ENCODE measurements at regions not wholly inside any gene's neighbourhood (a gene's known extent, or its start where the extent isn't known, plus 50 kb on each side); places are given as distances from the start of the nearest gene placed in this dataset.
A peak's percentile ranks its signal among the peaks of the same experiment; 100 is the strongest.
"Not testable (repeated sequence)": the region's sequence is repeated elsewhere in the genome, so short reads cannot be mapped to it uniquely, and the experiment has no call there.

DNA sequence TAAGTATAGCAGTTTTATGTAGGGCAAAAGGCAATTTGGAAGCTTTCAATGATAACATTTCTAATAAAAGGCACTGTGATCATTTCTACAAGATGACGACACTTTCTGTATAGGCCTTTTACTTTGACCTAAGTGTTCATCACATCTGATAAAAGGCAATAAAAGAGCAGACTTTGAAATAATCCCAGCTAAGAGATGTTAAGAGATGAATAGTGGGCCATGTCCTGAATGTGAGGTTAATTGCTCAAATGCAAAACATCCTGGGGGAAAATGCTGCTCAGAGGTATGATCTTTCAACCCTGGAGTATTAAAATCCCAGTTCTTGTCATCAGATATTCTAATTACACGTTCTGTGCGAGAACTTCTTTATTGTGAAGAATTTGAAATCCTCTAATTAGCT, 677.6 kb downstream of the SOCS6 start:
- no peak for DNase-seq

GRCh38 chr18:70961939-70962338, 673.1 kb downstream of the SOCS6 start:
- no peak for DNase-seq

DNA sequence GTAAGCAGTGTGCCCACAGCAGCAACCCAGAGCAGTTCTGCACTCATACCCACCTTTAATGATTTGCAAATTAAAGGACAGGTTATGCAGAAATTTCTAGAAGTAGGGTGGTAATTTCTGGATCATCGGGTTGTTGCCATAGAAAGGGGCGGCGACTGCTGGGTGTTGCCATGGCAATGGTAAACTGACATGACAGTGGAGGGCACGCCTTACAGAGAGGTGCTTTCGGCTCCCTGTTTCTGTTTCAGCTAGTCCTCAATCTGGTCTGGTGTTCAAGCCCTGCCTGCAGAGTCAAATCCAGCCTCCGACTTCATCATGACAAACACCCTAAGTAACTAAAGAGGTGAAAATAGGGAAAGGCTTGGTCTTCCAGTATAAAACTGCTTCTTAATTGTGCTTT, 667.7 kb downstream of the SOCS6 start:
- no peak for DNase-seq

- DNase-seq: no peak
Measured at GRCh38 chr18:70936160-70936559, 647.3 kb downstream of the SOCS6 start.

DNA sequence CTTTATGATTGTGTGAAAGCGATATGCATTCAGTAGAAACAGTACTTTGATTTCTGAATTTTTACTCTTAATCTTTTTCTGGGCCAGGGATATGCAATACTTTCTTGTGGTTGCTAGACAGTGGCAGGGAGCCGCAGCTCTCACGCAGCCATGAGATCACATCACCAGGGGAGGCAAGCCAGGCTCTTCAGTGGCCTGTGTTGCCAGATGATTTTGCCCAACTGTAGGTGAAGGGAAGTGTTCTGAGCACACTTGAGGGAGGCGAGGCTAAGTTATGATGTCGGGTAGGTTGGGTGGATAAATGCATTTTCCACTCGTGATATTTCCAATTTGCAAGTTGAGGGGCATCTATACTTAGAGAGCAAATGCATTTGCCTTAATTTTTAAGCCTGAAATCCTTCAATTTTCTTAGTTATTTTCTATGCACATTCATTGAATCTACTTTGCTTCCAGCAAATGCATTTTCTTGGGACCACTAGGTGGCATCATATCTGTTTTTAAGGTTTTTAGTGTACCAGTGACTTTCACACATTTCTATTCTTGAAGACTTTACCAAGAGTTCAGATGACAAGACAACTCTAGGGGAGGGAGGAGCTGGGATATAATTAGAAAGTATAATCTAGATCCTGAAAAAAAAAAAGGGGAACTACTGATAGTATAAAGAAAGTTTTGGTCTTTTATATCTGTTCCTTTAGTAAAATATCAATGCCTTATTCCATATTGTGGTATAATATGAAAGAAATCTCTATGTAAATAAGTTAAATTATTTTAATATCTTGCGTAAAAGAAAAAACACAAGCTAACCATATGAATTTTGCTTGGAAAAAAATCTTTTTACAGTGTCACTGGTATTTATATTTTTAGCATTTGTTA, 643.3 kb downstream of the SOCS6 start:
- DNase-seq: no peak

DNA sequence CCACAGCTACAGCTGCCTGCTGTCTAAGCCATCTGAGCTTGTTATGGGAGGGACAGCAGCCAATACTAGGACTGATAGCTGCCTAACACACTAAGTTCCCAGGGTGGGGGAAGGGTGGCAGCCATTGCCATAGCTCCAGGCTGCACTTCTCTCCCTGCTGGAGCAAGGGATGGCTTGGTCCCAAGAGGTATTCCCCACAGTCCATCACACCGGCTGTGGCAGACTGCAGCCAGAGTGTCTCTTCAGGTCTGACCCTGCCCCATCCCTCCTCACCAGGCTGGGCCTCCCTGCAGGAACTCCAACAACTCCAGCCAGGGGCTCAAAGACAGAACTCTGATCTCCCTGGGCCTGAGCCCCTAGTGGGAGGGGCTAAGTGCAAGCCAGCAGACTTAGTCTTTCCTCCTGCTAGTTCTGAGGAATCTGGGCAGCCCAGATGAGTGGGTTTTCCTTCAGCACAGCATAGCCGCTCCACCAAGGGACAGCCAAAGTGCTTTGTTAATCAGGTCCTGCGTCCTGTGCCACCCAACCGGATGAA, 632.1 kb downstream of the SOCS6 start:
- no peak for DNase-seq

DNA sequence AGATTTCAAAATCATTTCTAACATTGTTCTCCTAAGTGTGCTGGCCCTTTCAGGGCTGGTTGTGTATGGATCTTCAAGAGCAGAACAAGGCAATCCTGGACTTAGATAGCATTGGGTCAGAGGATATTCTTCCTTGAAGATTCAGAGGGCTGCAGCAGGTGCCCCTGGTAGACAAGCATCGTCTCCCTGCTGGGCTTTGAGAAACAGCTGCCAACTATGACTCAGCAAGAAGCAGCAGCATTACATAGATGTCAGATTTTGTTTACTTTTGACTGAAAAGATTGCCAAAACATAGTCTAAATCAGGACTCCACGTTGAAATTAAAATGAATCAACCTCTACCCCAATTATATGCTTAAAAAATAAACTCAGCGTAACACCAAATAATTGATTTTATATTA, 618.8 kb downstream of the SOCS6 start:
- no peak for DNase-seq

- no peak for DNase-seq
Measured at GRCh38 chr18:70892381-70892780, 603.5 kb downstream of the SOCS6 start.

GRCh38 chr18:70870292-70870691, 581.4 kb downstream of the SOCS6 start:
- no peak for DNase-seq

GRCh38 chr18:70848329-70848728, 559.5 kb downstream of the SOCS6 start:
- no peak for DNase-seq

DNA sequence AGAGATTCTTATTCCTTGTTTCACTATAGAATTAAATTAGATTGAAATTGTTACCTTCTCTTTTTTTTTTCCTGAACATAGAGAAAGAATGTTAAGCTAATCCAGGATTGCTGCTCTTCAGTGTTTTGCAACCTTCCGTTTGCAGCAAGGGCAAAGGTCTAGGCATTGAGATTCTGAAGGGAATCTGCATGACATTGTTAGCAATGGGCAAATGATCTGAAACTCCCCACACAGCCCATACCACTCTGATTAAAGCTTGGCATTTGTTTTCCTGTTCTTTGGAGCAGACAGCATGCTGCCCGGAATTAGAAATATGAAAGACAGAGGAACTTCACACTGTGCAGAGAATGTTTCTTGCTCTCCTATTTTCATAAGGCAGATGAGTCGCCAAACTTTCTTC, 551.8 kb downstream of the SOCS6 start:
- DNase-seq: no peak

DNA sequence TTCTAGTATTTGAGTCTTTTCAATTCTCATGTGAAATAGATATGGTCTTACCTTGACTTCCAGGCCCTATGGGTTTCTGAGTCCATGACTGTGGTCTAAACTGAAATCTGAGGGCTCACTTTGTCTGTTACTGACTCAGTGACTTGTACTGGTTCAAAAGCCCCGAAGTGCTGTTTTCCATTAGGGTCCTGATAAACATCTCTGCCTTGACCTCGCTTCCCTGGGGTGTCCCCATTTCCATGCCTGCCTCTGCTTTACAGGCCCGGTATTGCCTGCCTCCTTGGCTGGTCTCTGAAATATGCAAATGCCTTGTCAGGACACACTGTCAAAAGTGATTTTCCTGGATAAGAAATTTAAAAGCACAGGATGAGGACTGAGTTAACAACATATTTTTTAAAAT, 538.8 kb downstream of the SOCS6 start:
- DNase-seq: no peak

GRCh38 chr18:70826571-70826970, 537.7 kb downstream of the SOCS6 start:
- DNase-seq: no peak

DNA sequence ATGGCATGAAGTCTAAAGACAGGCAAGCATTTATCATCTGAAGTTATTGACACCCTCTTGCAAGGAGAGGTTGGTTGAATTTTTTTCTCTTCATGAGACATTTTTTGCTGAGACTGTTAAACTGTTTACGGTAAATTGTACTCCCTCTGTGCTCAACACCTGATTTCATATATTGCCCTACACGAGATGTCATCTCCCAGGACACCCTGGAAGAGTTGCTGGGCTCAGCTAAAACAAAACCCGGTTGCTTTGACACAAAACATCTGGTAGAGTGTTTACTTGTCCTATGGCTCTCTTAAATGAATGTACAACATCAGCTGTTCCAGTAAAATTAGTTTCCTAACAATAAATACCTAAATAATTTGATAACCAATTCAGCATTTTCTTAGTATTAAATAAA, 533.8 kb downstream of the SOCS6 start:
- no peak for DNase-seq

DNA sequence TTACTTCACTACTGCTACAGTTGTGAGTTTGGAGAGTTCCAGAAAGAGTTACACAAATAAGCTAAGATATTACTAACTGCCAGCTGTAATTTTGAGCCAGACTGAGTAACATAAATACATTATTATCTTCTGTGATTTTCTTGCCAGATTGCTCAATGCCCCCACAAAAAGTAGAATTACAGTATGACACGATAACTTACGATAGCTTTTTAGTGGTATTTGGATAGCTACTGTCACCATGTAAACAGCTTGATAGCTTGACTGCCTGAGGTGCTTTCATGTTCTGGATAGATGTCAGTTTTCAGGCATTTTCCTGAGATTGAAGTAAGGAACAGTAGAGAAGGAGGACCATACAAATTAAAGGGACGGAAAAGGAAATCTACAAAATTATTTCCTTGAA, 533.3 kb downstream of the SOCS6 start:
- no peak for DNase-seq

GRCh38 chr18:70808481-70809056, 519.7 kb downstream of the SOCS6 start:
- no peak for DNase-seq

GRCh38 chr18:70781860-70782453, 493.1 kb downstream of the SOCS6 start:
- peak; percentile 55 for DNase-seq

- DNase-seq: not testable (repeated sequence)
Measured at GRCh38 chr18:70766254-70766653, 477.4 kb downstream of the SOCS6 start.

GRCh38 chr18:70762812-70763211, 474.0 kb downstream of the SOCS6 start:
- no peak for DNase-seq

DNA sequence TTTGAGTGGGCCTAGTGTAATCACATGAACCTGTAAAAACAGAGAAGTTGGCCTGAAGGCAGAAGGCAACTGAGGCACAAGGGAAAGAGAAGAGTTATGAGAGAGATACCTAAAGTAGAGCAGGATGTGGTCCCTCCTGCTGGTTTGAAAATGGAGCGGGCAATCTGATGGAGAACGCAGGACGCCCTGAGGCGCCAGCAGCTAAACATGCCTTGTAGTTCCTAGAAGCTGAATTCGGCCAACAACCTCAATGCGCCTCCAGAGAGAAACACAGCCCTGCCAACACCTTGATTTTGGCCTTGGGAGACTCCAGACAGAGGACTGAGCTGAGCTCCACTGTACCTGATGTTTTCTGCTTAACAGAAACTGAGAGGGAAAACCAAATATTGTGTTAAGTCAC, 469.9 kb downstream of the SOCS6 start:
- DNase-seq: no peak

- no peak for DNase-seq
Measured at GRCh38 chr18:70754486-70754885, 465.6 kb downstream of the SOCS6 start.

DNA sequence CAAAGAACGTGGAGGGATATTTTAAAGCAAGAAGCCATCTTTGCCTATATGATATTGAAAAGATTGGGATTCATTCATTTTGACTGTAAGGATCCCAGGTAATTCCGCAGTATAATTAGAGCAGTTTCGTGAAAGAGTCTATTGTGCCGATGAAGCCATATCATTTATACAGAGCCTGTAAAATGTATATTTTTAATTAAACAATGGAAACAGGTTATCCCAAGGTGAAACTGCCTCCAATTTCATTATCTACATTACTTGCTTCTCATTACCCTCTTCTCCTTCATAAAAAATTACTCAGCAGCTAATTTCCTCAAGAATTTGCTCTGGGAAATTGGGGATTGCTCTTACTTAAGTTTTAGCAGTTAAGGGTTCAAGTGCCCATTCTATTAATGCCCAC, 444.1 kb downstream of the SOCS6 start:
- no peak for DNase-seq

DNA sequence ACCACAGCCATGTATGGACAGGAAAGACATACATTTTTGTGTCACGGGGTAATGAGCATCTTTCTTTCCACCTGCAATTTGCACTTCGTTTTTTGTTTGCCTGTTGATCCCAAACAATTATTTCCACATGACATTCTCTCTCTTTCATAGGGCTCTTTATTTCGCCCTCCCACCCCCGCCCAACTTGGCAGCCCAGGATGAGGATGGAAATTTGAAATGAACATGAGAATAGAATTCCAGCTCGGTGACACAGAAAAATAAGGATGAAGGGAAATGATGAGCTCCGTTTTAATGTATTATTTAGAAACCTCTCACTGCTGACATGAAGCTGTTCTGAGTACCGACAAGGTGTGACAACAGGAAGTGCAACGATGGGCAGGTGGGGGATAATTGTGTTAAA, 443.3 kb downstream of the SOCS6 start:
- DNase-seq: no peak

GRCh38 chr18:70720607-70721006, 431.8 kb downstream of the SOCS6 start:
- DNase-seq: no peak
